ENCODE measurements at regions not wholly inside any gene's neighbourhood (a gene's known extent, or its start where the extent isn't known, plus 50 kb on each side); places are given as distances from the start of the nearest gene placed in this dataset.
A peak's percentile ranks its signal among the peaks of the same experiment; 100 is the strongest.

DNA sequence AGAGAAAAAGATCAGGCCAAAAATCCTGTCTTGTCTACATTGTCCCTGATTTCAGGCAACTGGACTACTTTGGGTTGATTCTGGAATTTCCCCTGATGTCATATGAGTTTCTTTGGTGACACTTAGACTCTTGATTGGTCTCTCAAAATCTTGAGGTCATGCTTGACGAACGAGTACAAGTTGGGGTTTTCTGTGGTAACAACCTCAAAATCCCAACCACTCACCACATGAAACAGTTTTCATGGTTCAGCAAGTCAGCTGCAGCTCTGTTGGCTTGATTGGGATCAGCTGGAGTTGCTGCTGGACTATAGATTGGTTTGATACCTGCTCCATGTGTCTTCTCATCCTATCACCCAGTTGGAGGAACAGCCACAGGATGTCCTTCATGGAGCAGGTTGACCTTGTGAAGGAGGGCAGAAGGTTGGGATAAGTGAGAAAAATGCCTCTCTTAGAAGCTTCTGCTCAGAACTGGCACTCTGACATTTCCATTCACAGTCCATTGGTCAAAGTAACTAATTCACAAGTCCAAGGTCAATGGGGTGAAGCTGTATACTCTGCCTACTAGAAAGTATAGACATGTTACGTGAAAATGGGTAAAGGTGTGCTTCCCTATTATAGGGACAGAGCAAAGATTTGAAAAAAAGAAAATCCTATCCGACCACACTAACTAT is 284.5 kb downstream of the SH3GL2 start (continued):
- TF ChIP-seq NR2C1 (IDR thresholded peaks at IDR 0.05), result no peak
- peak; percentile 96 for TF ChIP-seq EED (IDR thresholded peaks at IDR 0.05; ENCODE audit: low read depth)
- TF ChIP-seq NRF1 (conservative IDR thresholded peaks at IDR 0.05; ENCODE audit: low read depth, low read length), result no peak
- TF ChIP-seq POU2F2 (IDR thresholded peaks at IDR 0.05; ENCODE audit: borderline replicate concordance, low read depth, low read length), result peak; percentile 64; the same call in 1 of the 3 replicates
- TF ChIP-seq SMAD1 (IDR thresholded peaks at IDR 0.05; ENCODE audit: low read depth, partially characterized antibody), result no peak
- TF ChIP-seq, protein P1, sequence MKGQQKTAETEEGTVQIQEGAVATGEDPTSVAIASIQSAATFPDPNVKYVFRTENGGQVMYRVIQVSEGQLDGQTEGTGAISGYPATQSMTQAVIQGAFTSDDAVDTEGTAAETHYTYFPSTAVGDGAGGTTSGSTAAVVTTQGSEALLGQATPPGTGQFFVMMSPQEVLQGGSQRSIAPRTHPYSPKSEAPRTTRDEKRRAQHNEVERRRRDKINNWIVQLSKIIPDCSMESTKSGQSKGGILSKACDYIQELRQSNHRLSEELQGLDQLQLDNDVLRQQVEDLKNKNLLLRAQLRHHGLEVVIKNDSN (IDR thresholded peaks at IDR 0.05; ENCODE audit: borderline replicate concordance, extremely low read length, insufficient read depth, low read depth, low read length), result no peak
- TF ChIP-seq, protein P2, sequence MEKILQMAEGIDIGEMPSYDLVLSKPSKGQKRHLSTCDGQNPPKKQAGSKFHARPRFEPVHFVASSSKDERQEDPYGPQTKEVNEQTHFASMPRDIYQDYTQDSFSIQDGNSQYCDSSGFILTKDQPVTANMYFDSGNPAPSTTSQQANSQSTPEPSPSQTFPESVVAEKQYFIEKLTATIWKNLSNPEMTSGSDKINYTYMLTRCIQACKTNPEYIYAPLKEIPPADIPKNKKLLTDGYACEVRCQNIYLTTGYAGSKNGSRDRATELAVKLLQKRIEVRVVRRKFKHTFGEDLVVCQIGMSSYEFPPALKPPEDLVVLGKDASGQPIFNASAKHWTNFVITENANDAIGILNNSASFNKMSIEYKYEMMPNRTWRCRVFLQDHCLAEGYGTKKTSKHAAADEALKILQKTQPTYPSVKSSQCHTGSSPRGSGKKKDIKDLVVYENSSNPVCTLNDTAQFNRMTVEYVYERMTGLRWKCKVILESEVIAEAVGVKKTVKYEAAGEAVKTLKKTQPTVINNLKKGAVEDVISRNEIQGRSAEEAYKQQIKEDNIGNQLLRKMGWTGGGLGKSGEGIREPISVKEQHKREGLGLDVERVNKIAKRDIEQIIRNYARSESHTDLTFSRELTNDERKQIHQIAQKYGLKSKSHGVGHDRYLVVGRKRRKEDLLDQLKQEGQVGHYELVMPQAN (conservative IDR thresholded peaks at IDR 0.05), result no peak
- TF ChIP-seq, protein P3, sequence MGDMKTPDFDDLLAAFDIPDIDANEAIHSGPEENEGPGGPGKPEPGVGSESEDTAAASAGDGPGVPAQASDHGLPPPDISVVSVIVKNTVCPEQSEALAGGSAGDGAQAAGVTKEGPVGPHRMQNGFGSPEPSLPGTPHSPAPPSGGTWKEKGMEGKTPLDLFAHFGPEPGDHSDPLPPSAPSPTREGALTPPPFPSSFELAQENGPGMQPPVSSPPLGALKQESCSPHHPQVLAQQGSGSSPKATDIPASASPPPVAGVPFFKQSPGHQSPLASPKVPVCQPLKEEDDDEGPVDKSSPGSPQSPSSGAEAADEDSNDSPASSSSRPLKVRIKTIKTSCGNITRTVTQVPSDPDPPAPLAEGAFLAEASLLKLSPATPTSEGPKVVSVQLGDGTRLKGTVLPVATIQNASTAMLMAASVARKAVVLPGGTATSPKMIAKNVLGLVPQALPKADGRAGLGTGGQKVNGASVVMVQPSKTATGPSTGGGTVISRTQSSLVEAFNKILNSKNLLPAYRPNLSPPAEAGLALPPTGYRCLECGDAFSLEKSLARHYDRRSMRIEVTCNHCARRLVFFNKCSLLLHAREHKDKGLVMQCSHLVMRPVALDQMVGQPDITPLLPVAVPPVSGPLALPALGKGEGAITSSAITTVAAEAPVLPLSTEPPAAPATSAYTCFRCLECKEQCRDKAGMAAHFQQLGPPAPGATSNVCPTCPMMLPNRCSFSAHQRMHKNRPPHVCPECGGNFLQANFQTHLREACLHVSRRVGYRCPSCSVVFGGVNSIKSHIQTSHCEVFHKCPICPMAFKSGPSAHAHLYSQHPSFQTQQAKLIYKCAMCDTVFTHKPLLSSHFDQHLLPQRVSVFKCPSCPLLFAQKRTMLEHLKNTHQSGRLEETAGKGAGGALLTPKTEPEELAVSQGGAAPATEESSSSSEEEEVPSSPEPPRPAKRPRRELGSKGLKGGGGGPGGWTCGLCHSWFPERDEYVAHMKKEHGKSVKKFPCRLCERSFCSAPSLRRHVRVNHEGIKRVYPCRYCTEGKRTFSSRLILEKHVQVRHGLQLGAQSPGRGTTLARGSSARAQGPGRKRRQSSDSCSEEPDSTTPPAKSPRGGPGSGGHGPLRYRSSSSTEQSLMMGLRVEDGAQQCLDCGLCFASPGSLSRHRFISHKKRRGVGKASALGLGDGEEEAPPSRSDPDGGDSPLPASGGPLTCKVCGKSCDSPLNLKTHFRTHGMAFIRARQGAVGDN (IDR thresholded peaks at IDR 0.05), result no peak
- TF ChIP-seq, protein P4, sequence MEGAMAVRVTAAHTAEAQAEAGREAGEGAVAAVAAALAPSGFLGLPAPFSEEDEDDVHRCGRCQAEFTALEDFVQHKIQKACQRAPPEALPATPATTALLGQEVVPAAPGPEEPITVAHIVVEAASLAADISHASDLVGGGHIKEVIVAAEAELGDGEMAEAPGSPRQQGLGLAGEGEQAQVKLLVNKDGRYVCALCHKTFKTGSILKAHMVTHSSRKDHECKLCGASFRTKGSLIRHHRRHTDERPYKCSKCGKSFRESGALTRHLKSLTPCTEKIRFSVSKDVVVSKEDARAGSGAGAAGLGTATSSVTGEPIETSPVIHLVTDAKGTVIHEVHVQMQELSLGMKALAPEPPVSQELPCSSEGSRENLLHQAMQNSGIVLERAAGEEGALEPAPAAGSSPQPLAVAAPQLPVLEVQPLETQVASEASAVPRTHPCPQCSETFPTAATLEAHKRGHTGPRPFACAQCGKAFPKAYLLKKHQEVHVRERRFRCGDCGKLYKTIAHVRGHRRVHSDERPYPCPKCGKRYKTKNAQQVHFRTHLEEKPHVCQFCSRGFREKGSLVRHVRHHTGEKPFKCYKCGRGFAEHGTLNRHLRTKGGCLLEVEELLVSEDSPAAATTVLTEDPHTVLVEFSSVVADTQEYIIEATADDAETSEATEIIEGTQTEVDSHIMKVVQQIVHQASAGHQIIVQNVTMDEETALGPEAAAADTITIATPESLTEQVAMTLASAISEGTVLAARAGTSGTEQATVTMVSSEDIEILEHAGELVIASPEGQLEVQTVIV (IDR thresholded peaks at IDR 0.05; ENCODE audit: borderline replicate concordance, partially characterized antibody), result no peak
- TF ChIP-seq KAT2A (conservative IDR thresholded peaks at IDR 0.05; ENCODE audit: control insufficient read depth, low read depth, low read length), result no peak
- TF ChIP-seq, protein P5, sequence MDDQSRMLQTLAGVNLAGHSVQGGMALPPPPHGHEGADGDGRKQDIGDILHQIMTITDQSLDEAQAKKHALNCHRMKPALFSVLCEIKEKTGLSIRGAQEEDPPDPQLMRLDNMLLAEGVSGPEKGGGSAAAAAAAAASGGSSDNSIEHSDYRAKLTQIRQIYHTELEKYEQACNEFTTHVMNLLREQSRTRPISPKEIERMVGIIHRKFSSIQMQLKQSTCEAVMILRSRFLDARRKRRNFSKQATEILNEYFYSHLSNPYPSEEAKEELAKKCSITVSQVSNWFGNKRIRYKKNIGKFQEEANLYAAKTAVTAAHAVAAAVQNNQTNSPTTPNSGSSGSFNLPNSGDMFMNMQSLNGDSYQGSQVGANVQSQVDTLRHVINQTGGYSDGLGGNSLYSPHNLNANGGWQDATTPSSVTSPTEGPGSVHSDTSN (IDR thresholded peaks at IDR 0.05; ENCODE audit: insufficient replicate concordance, low read depth, low read length), result peak; percentile 50
- TF ChIP-seq CREB1 (IDR thresholded peaks at IDR 0.05; ENCODE audit: low read depth), result peak; percentile 81
